ENCODE measurements at regions not wholly inside any gene's neighbourhood (a gene's known extent, or its start where the extent isn't known, plus 50 kb on each side); places are given as distances from the start of the nearest gene placed in this dataset.

DNA sequence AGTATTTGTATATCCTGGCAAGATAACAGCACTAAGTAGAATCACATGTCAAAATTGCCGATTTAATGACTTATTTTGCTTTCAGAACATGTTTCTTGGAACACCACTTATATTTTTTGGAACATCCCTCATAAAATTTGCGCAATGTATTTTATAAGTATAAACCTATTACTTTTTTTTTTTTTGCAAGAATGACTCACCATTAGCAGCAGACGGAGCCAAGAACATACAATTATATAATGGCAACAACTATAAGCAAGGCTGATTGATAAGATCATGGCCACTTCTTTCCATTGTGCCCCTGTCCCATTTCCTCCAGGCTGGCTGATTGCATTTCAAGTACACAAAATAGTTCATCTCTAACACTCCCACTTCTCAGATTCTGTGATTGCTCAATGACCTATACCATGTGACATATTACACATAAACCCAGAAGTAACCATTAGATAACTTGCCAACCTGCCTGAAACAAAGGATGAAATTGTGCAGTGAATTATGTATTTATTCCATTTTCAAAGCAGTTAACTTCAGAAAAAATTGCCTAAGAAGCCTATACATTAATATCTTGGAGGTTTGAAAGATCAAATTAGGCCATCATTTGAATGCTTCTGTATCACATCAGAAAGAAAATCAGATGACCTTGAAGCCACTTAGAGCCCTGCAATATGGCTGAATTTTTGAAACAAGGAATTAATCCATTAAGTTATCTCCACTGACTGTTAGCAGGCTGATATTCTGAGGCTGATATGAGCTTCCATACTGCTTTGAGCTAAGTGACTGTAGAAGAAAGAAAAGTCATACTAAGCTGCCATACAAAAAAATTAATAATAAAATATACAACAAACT, 77.8 kb upstream of the PRMT6 start:
- TF ChIP-seq ZFX (IDR thresholded peaks at IDR 0.05; ENCODE audit: borderline replicate concordance) = no peak
- TF ChIP-seq, protein P1, sequence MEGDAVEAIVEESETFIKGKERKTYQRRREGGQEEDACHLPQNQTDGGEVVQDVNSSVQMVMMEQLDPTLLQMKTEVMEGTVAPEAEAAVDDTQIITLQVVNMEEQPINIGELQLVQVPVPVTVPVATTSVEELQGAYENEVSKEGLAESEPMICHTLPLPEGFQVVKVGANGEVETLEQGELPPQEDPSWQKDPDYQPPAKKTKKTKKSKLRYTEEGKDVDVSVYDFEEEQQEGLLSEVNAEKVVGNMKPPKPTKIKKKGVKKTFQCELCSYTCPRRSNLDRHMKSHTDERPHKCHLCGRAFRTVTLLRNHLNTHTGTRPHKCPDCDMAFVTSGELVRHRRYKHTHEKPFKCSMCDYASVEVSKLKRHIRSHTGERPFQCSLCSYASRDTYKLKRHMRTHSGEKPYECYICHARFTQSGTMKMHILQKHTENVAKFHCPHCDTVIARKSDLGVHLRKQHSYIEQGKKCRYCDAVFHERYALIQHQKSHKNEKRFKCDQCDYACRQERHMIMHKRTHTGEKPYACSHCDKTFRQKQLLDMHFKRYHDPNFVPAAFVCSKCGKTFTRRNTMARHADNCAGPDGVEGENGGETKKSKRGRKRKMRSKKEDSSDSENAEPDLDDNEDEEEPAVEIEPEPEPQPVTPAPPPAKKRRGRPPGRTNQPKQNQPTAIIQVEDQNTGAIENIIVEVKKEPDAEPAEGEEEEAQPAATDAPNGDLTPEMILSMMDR (IDR thresholded peaks at IDR 0.05) = no peak
- H3K27ac ChIP-seq = peak overlapping the region; percentile 50

DNA sequence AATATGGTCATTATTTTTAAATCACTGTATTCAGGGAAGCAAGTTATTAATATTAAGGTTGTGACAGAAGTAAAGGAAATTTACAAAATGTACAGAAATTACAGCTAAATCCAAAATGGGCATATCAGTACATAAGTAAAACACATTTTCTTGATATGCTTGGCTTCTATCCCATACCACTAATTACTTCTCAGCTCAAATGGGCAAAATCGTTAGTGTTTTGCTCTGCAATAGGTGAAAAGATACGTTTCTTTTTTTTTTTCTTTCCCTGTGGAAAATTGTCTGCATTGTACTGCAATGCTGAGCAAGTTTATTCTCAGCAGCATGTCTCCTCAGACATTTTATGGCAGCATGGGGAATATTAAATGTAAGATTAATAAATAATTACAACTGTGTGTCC, 77.1 kb upstream of the PRMT6 start:
- peak overlapping the region; percentile 50 for H3K27ac ChIP-seq

DNA sequence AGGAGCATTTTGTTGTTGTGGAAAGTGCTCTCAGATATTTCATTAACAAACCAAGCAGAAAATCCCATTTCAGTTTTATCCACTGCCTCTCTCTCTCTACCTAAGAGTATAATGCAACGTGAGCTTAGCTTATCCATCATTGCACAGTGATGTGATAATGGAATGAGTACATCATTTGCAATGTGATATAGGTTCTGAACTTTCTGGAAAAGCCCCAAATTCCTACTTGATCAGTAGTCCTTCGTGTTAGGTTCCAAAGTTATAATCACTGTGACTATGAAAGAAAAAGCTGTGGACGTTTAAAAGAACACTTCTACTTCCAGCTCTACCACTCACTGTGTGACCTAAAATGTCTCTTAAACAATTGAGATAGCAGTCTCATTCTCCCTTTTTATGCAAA, 76.4 kb upstream of the PRMT6 start:
- no peak for TF ChIP-seq ZFX (IDR thresholded peaks at IDR 0.05; ENCODE audit: borderline replicate concordance)
- TF ChIP-seq, protein P1 (IDR thresholded peaks at IDR 0.05) = no peak
- H3K27ac ChIP-seq = peak overlapping the region; percentile 50

More for the DNA sequence above, 77.1 kb upstream of the PRMT6 start:
- TF ChIP-seq, protein P1 (IDR thresholded peaks at IDR 0.05) = no peak
- TF ChIP-seq ZFX (IDR thresholded peaks at IDR 0.05; ENCODE audit: borderline replicate concordance) = no peak

DNA sequence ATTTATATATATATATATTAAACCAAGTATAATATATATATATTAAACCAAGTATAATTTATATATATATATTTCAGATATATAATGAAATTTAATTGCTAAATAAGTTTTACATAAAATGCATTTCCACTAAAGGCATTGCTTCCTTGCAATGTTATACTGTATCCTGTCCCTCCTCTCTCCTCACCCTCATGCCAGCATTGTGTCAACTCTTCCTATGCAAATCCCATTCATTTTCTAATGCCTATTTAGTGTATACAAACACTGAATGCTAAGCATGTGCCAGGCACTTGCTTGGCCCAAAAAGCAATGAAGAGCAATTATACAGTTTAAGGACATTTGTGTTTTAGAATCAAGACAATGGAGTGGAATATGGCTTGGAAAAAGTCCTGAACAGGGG, 71.7 kb upstream of the PRMT6 start:
- TF ChIP-seq, protein P1 (IDR thresholded peaks at IDR 0.05) = no peak
- TF ChIP-seq ZFX (IDR thresholded peaks at IDR 0.05; ENCODE audit: borderline replicate concordance) = no peak

DNA sequence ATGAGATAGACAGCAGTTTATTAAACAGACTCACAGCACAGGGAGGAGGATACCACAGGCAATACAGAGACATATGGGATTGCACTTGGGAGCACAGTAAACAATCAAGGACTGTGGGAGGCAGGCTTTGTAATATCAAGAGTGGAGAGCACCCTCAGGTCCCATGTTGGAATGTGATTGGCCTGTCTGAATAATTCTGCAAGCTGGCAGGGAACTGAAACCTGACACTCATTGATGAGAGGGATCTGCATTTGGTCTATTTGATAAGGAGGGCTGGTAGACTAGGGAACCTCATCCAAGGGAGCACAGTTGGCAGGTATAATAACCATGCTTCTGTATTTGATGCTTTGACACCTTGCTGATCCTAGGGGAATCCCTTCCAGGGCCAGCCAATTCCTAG, 69.9 kb upstream of the PRMT6 start:
- TF ChIP-seq, protein P1 (IDR thresholded peaks at IDR 0.05) = no peak
- TF ChIP-seq ZFX (IDR thresholded peaks at IDR 0.05; ENCODE audit: borderline replicate concordance) = no peak
- no peak overlapping the region for H3K27ac ChIP-seq

More for the DNA sequence above, 71.7 kb upstream of the PRMT6 start:
- no peak overlapping the region for H3K27ac ChIP-seq

DNA sequence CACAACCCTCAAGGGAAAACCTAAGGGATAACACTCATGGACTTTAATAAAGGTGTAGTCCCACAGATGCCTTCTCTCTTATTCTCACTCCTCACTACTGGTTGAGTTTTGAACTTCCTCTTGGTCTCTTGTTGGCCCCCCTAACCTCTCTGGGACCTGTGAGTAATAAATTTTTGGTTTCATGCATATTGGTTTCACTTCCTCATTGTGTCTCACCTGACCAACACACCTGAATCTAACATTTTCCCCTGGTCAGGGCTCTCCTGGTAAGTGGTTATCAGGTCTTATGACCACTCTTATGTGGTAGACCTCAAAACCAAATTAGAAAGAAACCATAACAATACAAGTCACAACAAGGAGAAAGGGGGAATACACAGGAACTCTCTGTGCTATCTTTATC, 60.5 kb upstream of the PRMT6 start:
- TF ChIP-seq, protein P1 (IDR thresholded peaks at IDR 0.05) = no peak
- TF ChIP-seq ZFX (IDR thresholded peaks at IDR 0.05; ENCODE audit: borderline replicate concordance) = no peak
- no peak overlapping the region for H3K27ac ChIP-seq

DNA sequence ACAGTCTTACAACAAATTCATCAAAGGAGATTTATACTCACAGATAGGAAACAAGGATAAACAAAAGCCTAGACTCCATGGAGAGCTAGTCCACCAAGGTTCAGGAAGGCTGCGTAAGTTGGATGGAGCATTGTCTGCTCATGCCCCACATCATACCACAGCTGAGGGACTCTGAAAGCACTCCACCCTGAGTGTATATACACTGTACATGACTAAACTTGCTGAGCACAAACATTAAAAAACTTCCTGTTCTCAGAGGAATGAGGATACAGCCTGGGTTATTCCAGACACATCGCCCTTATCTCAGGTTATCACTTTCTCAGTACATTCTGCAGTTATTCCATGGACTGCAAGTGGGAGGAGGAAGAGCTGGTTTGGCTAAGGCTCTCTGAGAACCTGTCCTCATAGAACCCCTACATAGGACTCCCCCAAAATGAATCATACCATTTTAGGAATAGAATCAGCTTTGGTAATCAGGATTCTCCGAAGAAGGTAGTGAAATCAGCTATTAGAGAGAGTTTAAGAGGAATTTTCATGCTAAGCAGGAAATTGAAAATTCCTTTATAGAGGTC, 58.0 kb upstream of the PRMT6 start:
- TF ChIP-seq ZFX (IDR thresholded peaks at IDR 0.05; ENCODE audit: borderline replicate concordance) = no peak
- TF ChIP-seq, protein P1 (IDR thresholded peaks at IDR 0.05) = no peak
- no peak overlapping the region for H3K27ac ChIP-seq
